Fibroblast of villous mesenchyme (primary cell): ENCODE measurements at regions not wholly inside any gene's neighbourhood (a gene's known extent, or its start where the extent isn't known, plus 50 kb on each side); places are given as distances from the start of the nearest gene placed in this dataset.
"Not testable (repeated sequence)": the region's sequence is repeated elsewhere in the genome, so short reads cannot be mapped to it uniquely, and the experiment has no call there.

Source experiments
- DNase-seq: peaks from one replicate; pipeline ENCODE4 v3.0.0-alpha.2; 2010; ENCODE audit warnings: low read depth
- H3K4me3 ChIP-seq: 2 replicates; pipeline ENCODE4 v1.5.1; 2011; ENCODE audit warnings: low read depth, mild to moderate bottlenecking, low read length
- TF ChIP-seq, protein P1 (sequence below): IDR thresholded peaks from 2 replicates; pipeline ENCODE4 v1.5.1; 2012; ENCODE audit warnings: low read depth, mild to moderate bottlenecking, low read length; ENCODE audit not compliant: insufficient read depth

GRCh38 chr12:83573671-83574070 lies 887.0 kb downstream of the TMTC2 start:
- TF ChIP-seq, protein P1, sequence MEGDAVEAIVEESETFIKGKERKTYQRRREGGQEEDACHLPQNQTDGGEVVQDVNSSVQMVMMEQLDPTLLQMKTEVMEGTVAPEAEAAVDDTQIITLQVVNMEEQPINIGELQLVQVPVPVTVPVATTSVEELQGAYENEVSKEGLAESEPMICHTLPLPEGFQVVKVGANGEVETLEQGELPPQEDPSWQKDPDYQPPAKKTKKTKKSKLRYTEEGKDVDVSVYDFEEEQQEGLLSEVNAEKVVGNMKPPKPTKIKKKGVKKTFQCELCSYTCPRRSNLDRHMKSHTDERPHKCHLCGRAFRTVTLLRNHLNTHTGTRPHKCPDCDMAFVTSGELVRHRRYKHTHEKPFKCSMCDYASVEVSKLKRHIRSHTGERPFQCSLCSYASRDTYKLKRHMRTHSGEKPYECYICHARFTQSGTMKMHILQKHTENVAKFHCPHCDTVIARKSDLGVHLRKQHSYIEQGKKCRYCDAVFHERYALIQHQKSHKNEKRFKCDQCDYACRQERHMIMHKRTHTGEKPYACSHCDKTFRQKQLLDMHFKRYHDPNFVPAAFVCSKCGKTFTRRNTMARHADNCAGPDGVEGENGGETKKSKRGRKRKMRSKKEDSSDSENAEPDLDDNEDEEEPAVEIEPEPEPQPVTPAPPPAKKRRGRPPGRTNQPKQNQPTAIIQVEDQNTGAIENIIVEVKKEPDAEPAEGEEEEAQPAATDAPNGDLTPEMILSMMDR: no peak
- peak; percentile 28 for DNase-seq
- no peak overlapping the region for H3K4me3 ChIP-seq

GRCh38 chr12:83559650-83560049 lies 872.9 kb downstream of the TMTC2 start:
- DNase-seq: no peak
- TF ChIP-seq, protein P1: no peak
- H3K4me3 ChIP-seq: no peak overlapping the region

GRCh38 chr12:83556040-83556439 lies 869.3 kb downstream of the TMTC2 start:
- not testable (repeated sequence) for H3K4me3 ChIP-seq, DNase-seq

GRCh38 chr12:83541446-83541845 lies 854.7 kb downstream of the TMTC2 start:
- H3K4me3 ChIP-seq: no peak overlapping the region
- TF ChIP-seq, protein P1: no peak
- DNase-seq: no peak

DNA sequence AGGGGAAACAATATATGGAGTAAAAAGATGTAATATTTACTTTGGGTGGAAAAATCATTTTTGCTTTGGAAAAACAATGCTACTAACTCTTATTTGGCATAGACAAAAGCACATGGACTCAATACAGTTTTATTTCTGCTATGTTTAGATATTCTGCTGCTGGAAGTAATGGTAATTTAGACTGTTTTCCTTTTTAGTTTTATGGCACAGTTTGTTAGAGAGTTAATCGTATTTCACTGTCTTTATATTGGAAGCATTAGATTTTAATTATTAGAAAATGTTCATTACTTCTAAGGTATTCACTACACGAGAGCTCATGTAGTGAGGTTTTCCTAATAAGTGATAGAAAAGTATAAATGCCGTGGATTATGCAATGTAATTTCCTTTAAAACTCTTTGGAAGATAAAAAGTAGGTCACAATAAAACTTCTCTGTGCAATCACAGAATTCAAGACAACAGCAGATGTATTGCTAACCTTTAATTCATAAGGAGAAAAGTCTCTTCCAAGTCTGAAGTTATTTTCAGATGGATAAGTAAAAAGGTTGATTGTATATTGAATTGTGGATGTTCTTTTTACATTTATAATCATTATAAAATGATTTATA lies 851.8 kb downstream of the TMTC2 start:
- TF ChIP-seq, protein P1: no peak
- DNase-seq: no peak
- H3K4me3 ChIP-seq: no peak overlapping the region

GRCh38 chr12:83537428-83538053 lies 850.8 kb downstream of the TMTC2 start:
- no peak overlapping the region for H3K4me3 ChIP-seq
- DNase-seq: peak; percentile 1
- TF ChIP-seq, protein P1: no peak

GRCh38 chr12:83536496-83536895 lies 849.8 kb downstream of the TMTC2 start:
- no peak overlapping the region for H3K4me3 ChIP-seq
- TF ChIP-seq, protein P1: no peak
- no peak for DNase-seq
